Right lobe of liver (tissue), 4 donors: ENCODE measurements at regions not wholly inside any gene's neighbourhood (a gene's known extent, or its start where the extent isn't known, plus 50 kb on each side); places are given as distances from the start of the nearest gene placed in this dataset.

Experiments used
- POLR2A ChIP-seq: fragments of 450-650 bp; IDR thresholded peaks from one replicate; pipeline ENCODE4 v1.6.1; 2017; ENCODE audit warnings: antibody characterized with exemption, mild to moderate bottlenecking
- TF ChIP-seq, protein P1 (sequence below), 4 donors: fragments of 200-600 bp in 3 of 4; fragments of 450-650 bp in 1 of 4; IDR thresholded peaks; one replicate each; pipeline versions ENCODE4 v1.5.1 to v1.8.0; 2016 to 2022; ENCODE audit warnings: antibody characterized with exemption in 4 of 4, mild to moderate bottlenecking in 2 of 4
- donor health status: DM: no; HTN: no; CAD: no.
- donor health status: DM: no; HTN: no; CAD: no.
- donor health status: DM: no; HTN: yes; CAD: no.

DNA sequence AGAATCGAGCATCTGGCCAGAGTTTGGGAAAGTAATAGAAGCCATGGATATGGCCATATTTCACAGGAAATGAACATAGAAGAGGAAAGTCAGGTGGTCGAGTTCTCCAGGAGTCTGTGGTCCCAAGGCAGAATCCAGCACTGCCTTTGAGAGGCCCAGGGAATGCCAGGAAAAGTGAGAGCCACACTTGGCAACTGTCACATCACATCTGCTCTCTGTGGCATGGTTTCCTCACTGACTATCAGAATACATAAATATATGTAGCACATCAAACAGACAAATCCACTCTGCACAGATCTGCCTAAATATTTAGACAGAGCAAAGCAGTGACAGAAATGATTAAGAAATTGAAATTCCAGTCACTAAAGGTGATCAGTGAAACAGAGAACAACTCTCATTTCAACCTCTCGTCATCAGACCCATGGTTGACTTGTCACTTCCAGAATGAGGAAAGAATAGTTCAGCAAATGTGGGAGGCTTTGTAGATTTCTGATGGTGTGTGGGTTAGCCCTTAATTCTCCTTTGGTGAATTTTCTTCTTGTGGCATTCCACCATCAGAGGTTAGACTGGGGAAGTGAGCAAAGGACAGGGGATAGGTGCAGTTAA lies 58.8 kb upstream of the MAN1A2 start:
- TF ChIP-seq, protein P1, sequence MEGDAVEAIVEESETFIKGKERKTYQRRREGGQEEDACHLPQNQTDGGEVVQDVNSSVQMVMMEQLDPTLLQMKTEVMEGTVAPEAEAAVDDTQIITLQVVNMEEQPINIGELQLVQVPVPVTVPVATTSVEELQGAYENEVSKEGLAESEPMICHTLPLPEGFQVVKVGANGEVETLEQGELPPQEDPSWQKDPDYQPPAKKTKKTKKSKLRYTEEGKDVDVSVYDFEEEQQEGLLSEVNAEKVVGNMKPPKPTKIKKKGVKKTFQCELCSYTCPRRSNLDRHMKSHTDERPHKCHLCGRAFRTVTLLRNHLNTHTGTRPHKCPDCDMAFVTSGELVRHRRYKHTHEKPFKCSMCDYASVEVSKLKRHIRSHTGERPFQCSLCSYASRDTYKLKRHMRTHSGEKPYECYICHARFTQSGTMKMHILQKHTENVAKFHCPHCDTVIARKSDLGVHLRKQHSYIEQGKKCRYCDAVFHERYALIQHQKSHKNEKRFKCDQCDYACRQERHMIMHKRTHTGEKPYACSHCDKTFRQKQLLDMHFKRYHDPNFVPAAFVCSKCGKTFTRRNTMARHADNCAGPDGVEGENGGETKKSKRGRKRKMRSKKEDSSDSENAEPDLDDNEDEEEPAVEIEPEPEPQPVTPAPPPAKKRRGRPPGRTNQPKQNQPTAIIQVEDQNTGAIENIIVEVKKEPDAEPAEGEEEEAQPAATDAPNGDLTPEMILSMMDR (IDR thresholded peaks at IDR 0.05) = no peak
- no peak for TF ChIP-seq POLR2A
